A673 (cell line): ENCODE measurements at regions not wholly inside any gene's neighbourhood (a gene's known extent, or its start where the extent isn't known, plus 50 kb on each side); places are given as distances from the start of the nearest gene placed in this dataset.

Experiments
- EZH2 ChIP-seq: fragments of 200-600 bp; sonication (generic); IDR thresholded peaks from 2 replicates; pipeline ENCODE4 v1.6.1; 2017; ENCODE audit warnings: borderline replicate concordance, low read depth, mild to moderate bottlenecking, mixed read lengths, antibody characterized with exemption, low read length; ENCODE audit not compliant: poor library complexity, severe bottlenecking
- TF ChIP-seq, protein P1 (sequence below): fragments of 300-800, 200-600 bp; sonication (generic); conservative IDR thresholded peaks from 2 replicates; pipeline ENCODE4 v1.5.1; 2017; ENCODE audit warnings: low read depth, mild to moderate bottlenecking, antibody characterized with exemption, low read length, moderate library complexity, mixed read lengths

DNA sequence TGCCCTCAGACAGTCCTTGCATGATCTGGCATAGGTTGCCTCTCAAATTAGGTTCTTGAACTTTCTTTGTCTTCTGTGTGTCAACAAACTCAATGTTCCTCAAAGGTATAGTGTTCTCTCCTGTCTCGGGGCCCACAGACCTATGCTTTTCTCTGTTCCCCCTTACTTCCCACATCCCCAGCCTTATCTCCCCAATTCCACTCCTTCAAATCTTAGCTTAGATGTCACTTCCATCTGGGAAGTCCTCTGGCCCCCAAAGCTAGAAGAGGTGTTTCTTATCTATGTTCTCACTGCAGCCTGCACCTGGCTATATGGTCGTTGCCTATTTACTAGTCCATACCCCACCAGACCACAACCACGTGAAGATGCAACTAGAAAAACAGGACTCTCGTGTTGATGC is 134.6 kb upstream of the MYCN start:
- TF ChIP-seq, protein P1, sequence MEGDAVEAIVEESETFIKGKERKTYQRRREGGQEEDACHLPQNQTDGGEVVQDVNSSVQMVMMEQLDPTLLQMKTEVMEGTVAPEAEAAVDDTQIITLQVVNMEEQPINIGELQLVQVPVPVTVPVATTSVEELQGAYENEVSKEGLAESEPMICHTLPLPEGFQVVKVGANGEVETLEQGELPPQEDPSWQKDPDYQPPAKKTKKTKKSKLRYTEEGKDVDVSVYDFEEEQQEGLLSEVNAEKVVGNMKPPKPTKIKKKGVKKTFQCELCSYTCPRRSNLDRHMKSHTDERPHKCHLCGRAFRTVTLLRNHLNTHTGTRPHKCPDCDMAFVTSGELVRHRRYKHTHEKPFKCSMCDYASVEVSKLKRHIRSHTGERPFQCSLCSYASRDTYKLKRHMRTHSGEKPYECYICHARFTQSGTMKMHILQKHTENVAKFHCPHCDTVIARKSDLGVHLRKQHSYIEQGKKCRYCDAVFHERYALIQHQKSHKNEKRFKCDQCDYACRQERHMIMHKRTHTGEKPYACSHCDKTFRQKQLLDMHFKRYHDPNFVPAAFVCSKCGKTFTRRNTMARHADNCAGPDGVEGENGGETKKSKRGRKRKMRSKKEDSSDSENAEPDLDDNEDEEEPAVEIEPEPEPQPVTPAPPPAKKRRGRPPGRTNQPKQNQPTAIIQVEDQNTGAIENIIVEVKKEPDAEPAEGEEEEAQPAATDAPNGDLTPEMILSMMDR, result no peak
- no peak for TF ChIP-seq EZH2
